Endothelial cell of umbilical vein (primary cell): ENCODE measurements at regions not wholly inside any gene's neighbourhood (a gene's known extent, or its start where the extent isn't known, plus 50 kb on each side); places are given as distances from the start of the nearest gene placed in this dataset.

Experiments used
- BruUV-seq: library from RNA; stranded (reverse); fragments of 400-500 nt; replicated peaks from 2 replicates; lab custom pipeline; 2021; lab: Mats Ljungman, UMichigan
- CTCF ChIA-PET: fragments of 300-600, 350-600 bp; sonication (Branson Sonifier 250); formaldehyde crosslinking; loops from one replicate; lab custom pipeline; 2021; ENCODE audit warnings: antibody characterized with exemption, inconsistent platforms; lab: Charles Lee
- POLR2A ChIA-PET: fragments of 300-600, 350-600 bp; sonication (Branson Sonifier 250); formaldehyde crosslinking; loops from one replicate; lab custom pipeline; 2021; ENCODE audit warnings: antibody characterized with exemption, inconsistent platforms; lab: Charles Lee
- DNase-seq: peaks from one replicate; pipeline ENCODE4 v3.0.0-alpha.2; 2011; ENCODE audit warnings: low read depth, low spot score
- FAIRE-seq: peaks from 2 replicates; lab custom pipeline; 2011; peaks lifted over from hg19 to GRCh38; lab: Jason Lieb, UNC
- H2AFZ ChIP-seq: 2 replicates; pipeline ENCODE4 v1.6.0; 2012; ENCODE audit warnings: low read depth, low read length, control low read depth, inconsistent platforms
- H3K27ac ChIP-seq: 2 replicates; pipeline ENCODE4 v1.5.1; 2011; ENCODE audit warnings: low read depth, mild to moderate bottlenecking, control low read depth, low read length, moderate library complexity; ENCODE audit not compliant: insufficient read depth
- H3K27me3 ChIP-seq, 2 experiments: 2 replicates each; pipeline versions ENCODE4 v1.6.0 to v1.6.1; 2011; ENCODE audit warnings: low read length in 2 of 2, mixed read lengths in 1 of 2; ENCODE audit not compliant: control insufficient read depth in 2 of 2, insufficient read depth in 2 of 2
- H3K36me3 ChIP-seq, 2 experiments: 2 replicates in 1 of 2; 3 replicates in 1 of 2; pipeline ENCODE4 v1.5.1; 2011; ENCODE audit warnings: low read length in 2 of 2, mild to moderate bottlenecking in 1 of 2, moderate library complexity in 1 of 2; ENCODE audit not compliant: control insufficient read depth in 2 of 2, insufficient read depth in 2 of 2; ENCODE audit errors: extremely low read depth in 1 of 2
- H3K4me1 ChIP-seq: 3 replicates; pipeline ENCODE4 v1.5.1; 2011; ENCODE audit warnings: mild to moderate bottlenecking, low read length; ENCODE audit not compliant: control insufficient read depth, insufficient read depth; ENCODE audit errors: extremely low read depth
- H3K4me2 ChIP-seq: 2 replicates; pipeline ENCODE4 v1.6.1; 2011; ENCODE audit warnings: low read length, control low read depth, mixed read lengths; ENCODE audit not compliant: insufficient read depth
- H3K4me3 ChIP-seq, 3 experiments: fragments of 200-600 bp in 1 of 3; sonication (generic), shearing (Covaris generic) in 1 of 3; replicated peaks in 1 of 3; 2 replicates each; pipeline ENCODE4 v1.5.1; 2011 to 2016; ENCODE audit warnings: control low read depth in 3 of 3, low read length in 3 of 3, mild to moderate bottlenecking in 2 of 3, inconsistent platforms in 1 of 3, low read depth in 1 of 3, moderate library complexity in 1 of 3; ENCODE audit not compliant: insufficient read depth in 1 of 3
- H3K79me2 ChIP-seq: 2 replicates; pipeline ENCODE4 v1.6.0; 2012; ENCODE audit warnings: low read length, inconsistent platforms; ENCODE audit not compliant: control insufficient read depth, insufficient read depth
- H3K9ac ChIP-seq: replicated peaks from 2 replicates; pipeline ENCODE3; 2011; ENCODE audit warnings: low read length, control low read depth; ENCODE audit not compliant: insufficient read depth; ENCODE audit errors: extremely low read depth
- H3K9me1 ChIP-seq: replicated peaks from 3 replicates; pipeline ENCODE4 v1.6.0; 2011; ENCODE audit warnings: mild to moderate bottlenecking, low read length; ENCODE audit not compliant: control insufficient read depth, insufficient read depth; ENCODE audit errors: extremely low read depth
- H3K9me3 ChIP-seq: replicated peaks from 2 replicates; pipeline ENCODE4 v1.5.1; 2012; ENCODE audit warnings: low read length, inconsistent platforms; ENCODE audit not compliant: control insufficient read depth, insufficient read depth
- H4K20me1 ChIP-seq: replicated peaks from 2 replicates; pipeline ENCODE3; 2011; ENCODE audit warnings: mild to moderate bottlenecking, low read length; ENCODE audit not compliant: control insufficient read depth, insufficient read depth; ENCODE audit errors: extremely low read depth
- EZH2 ChIP-seq: IDR thresholded peaks from 2 replicates; pipeline ENCODE4 v1.6.1; 2012; ENCODE audit warnings: borderline replicate concordance, low read depth, mild to moderate bottlenecking, moderate library complexity, low read length, inconsistent platforms; ENCODE audit not compliant: severe bottlenecking
- FOS ChIP-seq: IDR thresholded peaks from 2 replicates; pipeline ENCODE4 v1.6.1; 2011; ENCODE audit warnings: mild to moderate bottlenecking, low read length, moderate library complexity, borderline replicate concordance; ENCODE audit not compliant: insufficient read depth
- GATA2 ChIP-seq: IDR thresholded peaks from 2 replicates; pipeline ENCODE4 v1.7.0; 2011; ENCODE audit warnings: low read depth, mild to moderate bottlenecking, moderate library complexity, mixed read lengths, low read length; ENCODE audit not compliant: insufficient read length, insufficient read depth
- JUN ChIP-seq: IDR thresholded peaks from 2 replicates; pipeline ENCODE4 v1.6.1; 2011; ENCODE audit warnings: borderline replicate concordance, low read depth; ENCODE audit not compliant: insufficient read length, insufficient read depth
- MYC ChIP-seq: IDR thresholded peaks from one replicate; pipeline ENCODE4 v1.6.1; 2011; ENCODE audit warnings: mild to moderate bottlenecking, low read depth, low read length
- POLR2A ChIP-seq: IDR thresholded peaks from 2 replicates; pipeline ENCODE4 v1.6.1; 2012; ENCODE audit warnings: low read depth, mild to moderate bottlenecking, control low read depth, low read length
- POLR2AphosphoS5 ChIP-seq: IDR thresholded peaks from 2 replicates; pipeline ENCODE4 v1.6.1; 2012; ENCODE audit warnings: low read depth, mild to moderate bottlenecking, control low read depth, low read length, moderate library complexity; ENCODE audit not compliant: insufficient read depth
- dilution Hi-C: fragments of 300-500 bp; cut with MboI; formaldehyde crosslinking; loops from one replicate; pipeline ENCODE4 v1.15.0; 2019; ENCODE audit warnings: low sequenced_read_pairs; ENCODE audit not compliant: extremely low pct_ligation_motif_present
- intact Hi-C: fragments of 100-400 bp; cut with micrococcal nuclease; formaldehyde crosslinking; loops from one replicate; pipeline ENCODE4 v1.10.0; 2022
- TF ChIP-seq, protein P1 (sequence below): IDR thresholded peaks from 2 replicates; pipeline ENCODE4 v1.6.1; 2011; ENCODE audit not compliant: insufficient read depth, insufficient read length
- TF ChIP-seq, protein P2 (sequence below), 2 donors: IDR thresholded peaks; 1 replicate in 1 of 2; 2 replicates in 1 of 2; pipeline ENCODE4 v1.5.1; 2011; ENCODE audit warnings: low read length in 2 of 2, mild to moderate bottlenecking in 2 of 2, moderate library complexity in 2 of 2, control low read depth in 1 of 2, inconsistent platforms in 1 of 2, low read depth in 1 of 2; ENCODE audit not compliant: insufficient read depth in 1 of 2; ENCODE audit errors: extremely low read depth in 1 of 2

DNA sequence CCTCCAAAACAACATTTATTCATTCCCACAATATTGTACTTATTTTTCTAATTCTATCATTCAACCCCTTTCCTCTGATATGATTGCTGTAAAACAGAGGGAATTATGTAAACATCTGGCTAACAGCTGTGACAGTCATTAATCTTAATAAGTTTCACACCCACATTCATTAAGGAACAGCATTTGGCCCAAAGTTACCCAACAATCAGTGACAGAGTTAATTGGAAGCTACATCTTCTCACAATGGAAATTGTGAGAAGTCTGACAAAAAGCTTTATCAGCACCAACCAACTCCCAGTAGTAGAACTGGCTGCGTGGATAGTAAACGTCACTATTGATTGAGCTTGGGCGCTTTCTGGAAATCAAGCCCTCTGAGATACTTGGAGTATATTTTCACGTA, 165.8 kb upstream of the SLC24A5 start:
- H3K4me1 ChIP-seq = no peaks in the 10 kb centered on the region
- dilution Hi-C loops = no loop called here
- TF ChIP-seq GATA2 (no peak), EZH2 (no peak), JUN (no peak), POLR2A (no peak), MYC (no peak), FOS (no peak), POLR2AphosphoS5 (no peak)
- TF ChIP-seq, protein P1, sequence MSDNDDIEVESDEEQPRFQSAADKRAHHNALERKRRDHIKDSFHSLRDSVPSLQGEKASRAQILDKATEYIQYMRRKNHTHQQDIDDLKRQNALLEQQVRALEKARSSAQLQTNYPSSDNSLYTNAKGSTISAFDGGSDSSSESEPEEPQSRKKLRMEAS = no peak
- TF ChIP-seq, protein P2, sequence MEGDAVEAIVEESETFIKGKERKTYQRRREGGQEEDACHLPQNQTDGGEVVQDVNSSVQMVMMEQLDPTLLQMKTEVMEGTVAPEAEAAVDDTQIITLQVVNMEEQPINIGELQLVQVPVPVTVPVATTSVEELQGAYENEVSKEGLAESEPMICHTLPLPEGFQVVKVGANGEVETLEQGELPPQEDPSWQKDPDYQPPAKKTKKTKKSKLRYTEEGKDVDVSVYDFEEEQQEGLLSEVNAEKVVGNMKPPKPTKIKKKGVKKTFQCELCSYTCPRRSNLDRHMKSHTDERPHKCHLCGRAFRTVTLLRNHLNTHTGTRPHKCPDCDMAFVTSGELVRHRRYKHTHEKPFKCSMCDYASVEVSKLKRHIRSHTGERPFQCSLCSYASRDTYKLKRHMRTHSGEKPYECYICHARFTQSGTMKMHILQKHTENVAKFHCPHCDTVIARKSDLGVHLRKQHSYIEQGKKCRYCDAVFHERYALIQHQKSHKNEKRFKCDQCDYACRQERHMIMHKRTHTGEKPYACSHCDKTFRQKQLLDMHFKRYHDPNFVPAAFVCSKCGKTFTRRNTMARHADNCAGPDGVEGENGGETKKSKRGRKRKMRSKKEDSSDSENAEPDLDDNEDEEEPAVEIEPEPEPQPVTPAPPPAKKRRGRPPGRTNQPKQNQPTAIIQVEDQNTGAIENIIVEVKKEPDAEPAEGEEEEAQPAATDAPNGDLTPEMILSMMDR (IDR thresholded peaks at IDR 0.05; ENCODE audit: extremely low read depth in 1 of 2, insufficient read depth in 1 of 2, low read depth in 1 of 2, low read length in 2 of 2) = no peak
- peaks cover 0 to 10% of the 10 kb centered on the region in 2 experiments for H3K27me3 ChIP-seq
- no peaks in the 10 kb centered on the region for H3K79me2 ChIP-seq
- DNase-seq = no peak
- no peaks in the 10 kb centered on the region for H3K36me3 ChIP-seq
- no peaks in the 10 kb centered on the region for H4K20me1 ChIP-seq
- CTCF ChIA-PET = interaction anchor here (1.0 to 2.0 kb wide), 2 partner anchors 237 to 759 kb away, joined by 3 to 11 read pairs; partner anchors contain the start of gene SEMA6D
- no peak overlapping the region for H3K9ac ChIP-seq
- H3K9me3 ChIP-seq = no peaks in the 10 kb centered on the region
- no TSS peak for BruUV-seq
- H2AFZ ChIP-seq = no peak overlapping the region
- no peak for FAIRE-seq
- H3K27ac ChIP-seq = no peak overlapping the region
- no peak overlapping the region for H3K4me2 ChIP-seq
- H3K4me3 ChIP-seq = no peak overlapping the region
- POLR2A ChIA-PET = no interaction called here
- intact Hi-C loops = no loop called here
- no peaks in the 10 kb centered on the region for H3K9me1 ChIP-seq
